ENCODE measurements at regions not wholly inside any gene's neighbourhood (a gene's known extent, or its start where the extent isn't known, plus 50 kb on each side); places are given as distances from the start of the nearest gene placed in this dataset.
"Not testable (repeated sequence)": the region's sequence is repeated elsewhere in the genome, so short reads cannot be mapped to it uniquely, and the experiment has no call there.

DNA sequence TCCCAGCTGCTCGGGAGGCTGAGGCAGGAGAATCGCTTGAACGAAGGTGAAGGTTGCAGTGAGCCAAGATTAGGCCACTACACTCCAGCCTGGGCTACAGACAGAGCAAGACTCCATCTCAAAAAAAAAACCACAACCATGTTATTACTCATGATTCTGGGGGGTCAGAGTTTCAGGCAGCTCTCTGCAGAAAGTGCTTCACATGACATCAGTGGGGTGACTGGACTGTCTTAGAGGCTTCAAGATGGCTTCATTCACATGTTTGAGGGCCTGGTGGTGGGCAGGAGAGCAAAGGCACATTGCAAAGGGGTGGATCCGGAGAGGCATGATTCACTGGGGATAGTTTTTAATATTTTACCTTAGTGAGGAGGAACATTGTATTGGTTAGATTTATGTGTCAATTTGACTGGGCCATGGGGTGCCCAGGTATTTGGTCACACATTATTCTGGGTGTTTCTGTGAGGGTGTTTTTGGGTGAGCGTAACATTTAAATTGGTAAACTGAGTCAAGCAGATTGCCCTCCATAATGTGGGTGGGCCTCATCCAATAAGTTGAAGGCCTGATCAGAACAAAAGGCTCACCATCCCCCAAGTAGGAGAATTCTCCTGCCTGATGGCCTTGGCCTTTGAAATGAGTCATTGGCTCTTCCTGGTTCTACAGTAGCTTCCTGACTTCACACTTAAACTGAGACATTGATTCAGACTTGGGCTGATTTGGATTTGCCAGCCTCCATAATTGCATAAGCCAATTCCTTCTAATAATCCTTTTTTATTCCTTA, 109.8 kb downstream of the GOSR1 start:
- DNase-seq (ENCODE audit: extremely low read depth, low read depth): peak; percentile 31
- no peak for TF ChIP-seq CTCF (IDR thresholded peaks at IDR 0.05; ENCODE audit: low read depth, low read length, missing control alignments)
- no peak overlapping the region for H3K4me3 ChIP-seq (replicated peaks; ENCODE audit: low read depth, low read length)

GRCh38 chr17:30584810-30585209, 107.6 kb downstream of the GOSR1 start:
- no peak for TF ChIP-seq CTCF (IDR thresholded peaks at IDR 0.05; ENCODE audit: low read depth, low read length, missing control alignments)
- no peak overlapping the region for H3K4me3 ChIP-seq (replicated peaks; ENCODE audit: low read depth, low read length)
- no peak for DNase-seq (ENCODE audit: extremely low read depth, low read depth)

DNA sequence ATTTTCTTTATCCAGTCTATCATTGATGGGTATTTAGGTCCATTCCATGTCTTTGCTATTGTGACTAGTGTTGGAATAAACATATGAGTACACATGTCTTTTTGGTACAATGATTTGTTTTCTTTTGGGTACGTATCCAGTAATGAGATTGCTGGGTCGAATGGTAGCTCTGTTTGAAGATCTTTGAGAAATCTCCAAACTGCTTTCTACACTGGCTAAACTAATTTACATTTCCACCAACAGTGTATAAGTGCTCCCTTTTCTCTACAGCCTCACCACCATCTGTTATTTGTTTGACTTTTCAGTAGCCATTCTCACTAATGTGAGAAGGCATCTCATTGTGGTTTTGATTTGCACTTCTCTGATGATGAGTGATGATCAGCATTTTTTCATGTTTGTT, 103.7 kb downstream of the GOSR1 start:
- DNase-seq (ENCODE audit: extremely low read depth, low read depth): no peak
- no peak overlapping the region for H3K4me3 ChIP-seq (replicated peaks; ENCODE audit: low read depth, low read length)
- no peak for TF ChIP-seq CTCF (IDR thresholded peaks at IDR 0.05; ENCODE audit: low read depth, low read length, missing control alignments)

DNA sequence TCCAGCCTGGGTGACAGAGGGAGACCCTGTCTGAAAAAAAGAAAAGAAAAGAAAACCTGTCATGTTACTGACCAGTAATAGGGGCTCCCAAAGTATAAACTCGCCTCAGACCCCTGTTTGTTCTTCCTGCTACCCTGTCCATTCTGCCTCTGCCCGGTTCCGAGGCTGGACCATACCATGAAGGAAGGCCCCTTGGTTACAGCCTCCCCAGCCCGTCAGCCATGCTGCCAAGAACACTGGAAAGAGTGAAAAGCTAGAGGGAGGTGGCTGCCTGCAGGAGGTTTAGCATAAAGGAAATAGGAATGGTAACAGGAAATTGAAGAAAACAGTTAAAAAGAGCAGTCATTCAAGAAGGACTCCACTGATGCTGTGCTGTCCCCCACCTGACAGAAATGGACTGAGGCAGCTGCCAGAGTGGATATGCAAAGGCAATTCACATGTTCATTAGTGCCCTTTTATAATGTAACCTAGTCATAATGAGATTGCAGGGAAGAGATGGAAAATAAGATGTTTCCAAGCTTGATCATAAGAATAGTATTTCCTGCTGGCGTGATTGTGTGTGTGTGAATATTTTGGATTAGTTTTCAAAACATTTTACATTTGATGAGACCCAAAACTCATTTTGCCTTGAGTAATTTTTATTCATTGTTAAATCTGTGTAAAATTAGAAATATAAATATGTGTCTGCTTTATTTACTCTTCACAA, 102.6 kb downstream of the GOSR1 start:
- DNase-seq (ENCODE audit: extremely low read depth, low read depth): no peak
- H3K4me3 ChIP-seq (replicated peaks; ENCODE audit: low read depth, low read length): no peak overlapping the region
- TF ChIP-seq CTCF (IDR thresholded peaks at IDR 0.05; ENCODE audit: low read depth, low read length, missing control alignments): no peak

DNA sequence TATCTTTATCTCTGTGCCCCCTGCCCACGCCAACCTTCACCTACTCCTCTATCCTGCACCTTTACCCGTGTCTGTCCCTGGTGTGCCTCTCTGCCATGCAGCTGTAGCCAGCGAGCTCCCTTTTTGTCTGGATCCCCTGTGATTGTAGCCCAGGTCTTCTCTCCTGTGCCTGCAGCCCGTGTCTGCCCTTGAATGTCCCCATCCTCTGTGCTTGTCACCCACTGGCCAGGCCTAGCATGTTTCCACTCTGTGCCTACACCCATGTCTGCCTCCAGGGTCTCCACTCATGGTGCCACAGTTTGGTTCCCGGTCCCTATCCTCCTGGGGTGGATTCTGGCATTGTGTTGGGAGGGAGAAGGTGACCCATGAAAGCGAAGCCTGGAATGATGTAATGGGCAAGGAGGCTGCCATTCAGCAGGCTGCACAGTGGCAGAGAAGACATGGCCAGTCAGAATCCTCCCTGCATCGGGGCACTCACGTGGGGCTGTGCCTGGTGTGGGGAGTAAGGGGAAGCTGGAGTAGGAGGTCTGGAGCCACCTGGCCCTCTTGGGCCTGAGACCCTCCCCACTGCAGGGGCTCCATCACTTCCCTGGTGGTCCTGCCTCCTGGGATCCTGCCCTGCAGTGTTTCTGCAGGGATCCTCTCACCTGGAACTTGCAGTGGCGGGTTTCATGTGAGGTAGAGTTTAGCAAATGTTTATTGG, 101.0 kb downstream of the GOSR1 start:
- not testable (repeated sequence) for H3K4me3 ChIP-seq (replicated peaks; ENCODE audit: low read depth, low read length); DNase-seq (ENCODE audit: extremely low read depth, low read depth)
